Thyroid gland (tissue), 4 donors: ENCODE measurements at regions not wholly inside any gene's neighbourhood (a gene's known extent, or its start where the extent isn't known, plus 50 kb on each side); places are given as distances from the start of the nearest gene placed in this dataset.

Experiments
- DNase-seq, 2 donors: peaks; one replicate each; pipeline ENCODE4 v3.0.0-alpha.2; 2019
- H3K27ac ChIP-seq, 3 donors: fragments of 200-600 bp; sonication (generic); 1 replicate in 2 of 3; 2 replicates in 1 of 3; pipeline ENCODE4 v1.5.1; 2016 to 2019; ENCODE audit warnings: mild to moderate bottlenecking in 1 of 3, moderate library complexity in 1 of 3
- H3K27me3 ChIP-seq: fragments of 200-600 bp; sonication (generic); one replicate; pipeline ENCODE4 v1.5.1; 2019
- H3K36me3 ChIP-seq, 2 donors: fragments of 200-600 bp; sonication (generic); one replicate each; pipeline ENCODE4 v1.5.1; 2016 to 2019
- H3K4me1 ChIP-seq, 2 donors: fragments of 200-600 bp; sonication (generic); one replicate each; pipeline ENCODE4 v1.5.1; 2017 to 2019
- H3K4me3 ChIP-seq, 3 donors: fragments of 200-600 bp; sonication (generic); replicated peaks in 1 of 3; 1 replicate in 2 of 3; 2 replicates in 1 of 3; pipeline ENCODE4 v1.5.1; 2016; ENCODE audit warnings: mild to moderate bottlenecking in 1 of 3
- H3K9me3 ChIP-seq: fragments of 200-600 bp; sonication (generic); one replicate; pipeline ENCODE4 v1.5.1; 2017
- POLR2A ChIP-seq, 2 donors: fragments of 450-650 bp; IDR thresholded peaks; one replicate each; pipeline ENCODE4 v1.6.1; 2017; ENCODE audit warnings: antibody characterized with exemption in 2 of 2, mild to moderate bottlenecking in 2 of 2, moderate library complexity in 1 of 2
- WGBS, 2 donors: methylation state at CpG; one replicate each; pipeline ENCODE4 v1.1.5; 2017; 5-methylcytosine and 5-hydroxymethylcytosine counted together
- intact Hi-C: fragments of 100-400 bp; cut with DNase I; formaldehyde crosslinking; loops from one replicate; pipeline ENCODE4 v1.15.1; 2023
- TF ChIP-seq, protein P1 (sequence below), 6 experiments: fragments of 200-600 bp in 3 of 6; fragments of 450-650 bp in 3 of 6; sonication (generic) in 3 of 6; IDR thresholded peaks; one replicate each; pipeline ENCODE4 v1.5.1; 2016 to 2019; ENCODE audit warnings: antibody characterized with exemption in 6 of 6, mild to moderate bottlenecking in 2 of 6, inconsistent platforms in 1 of 6, moderate library complexity in 1 of 6

DNA sequence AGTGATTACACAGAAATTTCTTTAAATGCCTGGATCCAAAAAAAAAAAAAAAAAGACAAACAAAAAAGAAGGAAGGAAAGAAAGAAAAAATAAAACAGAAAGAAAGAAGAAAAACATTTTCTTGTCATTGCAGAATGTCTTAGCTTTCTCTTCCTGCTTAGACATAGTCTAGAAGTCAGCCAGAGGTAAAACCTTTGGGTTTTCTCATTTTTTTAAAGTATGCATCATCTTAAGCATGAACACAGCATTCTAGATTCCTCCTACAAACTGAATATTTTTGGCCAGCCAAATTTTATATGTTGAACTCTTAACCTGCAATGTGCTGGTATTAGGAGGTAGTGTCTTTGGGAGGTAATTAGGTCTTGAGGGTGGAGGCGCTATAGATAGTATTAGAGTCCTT, 243.9 kb downstream of the TRIB2 start:
- TF ChIP-seq POLR2A (IDR thresholded peaks at IDR 0.05) = no peak
- TF ChIP-seq, protein P1, sequence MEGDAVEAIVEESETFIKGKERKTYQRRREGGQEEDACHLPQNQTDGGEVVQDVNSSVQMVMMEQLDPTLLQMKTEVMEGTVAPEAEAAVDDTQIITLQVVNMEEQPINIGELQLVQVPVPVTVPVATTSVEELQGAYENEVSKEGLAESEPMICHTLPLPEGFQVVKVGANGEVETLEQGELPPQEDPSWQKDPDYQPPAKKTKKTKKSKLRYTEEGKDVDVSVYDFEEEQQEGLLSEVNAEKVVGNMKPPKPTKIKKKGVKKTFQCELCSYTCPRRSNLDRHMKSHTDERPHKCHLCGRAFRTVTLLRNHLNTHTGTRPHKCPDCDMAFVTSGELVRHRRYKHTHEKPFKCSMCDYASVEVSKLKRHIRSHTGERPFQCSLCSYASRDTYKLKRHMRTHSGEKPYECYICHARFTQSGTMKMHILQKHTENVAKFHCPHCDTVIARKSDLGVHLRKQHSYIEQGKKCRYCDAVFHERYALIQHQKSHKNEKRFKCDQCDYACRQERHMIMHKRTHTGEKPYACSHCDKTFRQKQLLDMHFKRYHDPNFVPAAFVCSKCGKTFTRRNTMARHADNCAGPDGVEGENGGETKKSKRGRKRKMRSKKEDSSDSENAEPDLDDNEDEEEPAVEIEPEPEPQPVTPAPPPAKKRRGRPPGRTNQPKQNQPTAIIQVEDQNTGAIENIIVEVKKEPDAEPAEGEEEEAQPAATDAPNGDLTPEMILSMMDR (IDR thresholded peaks at IDR 0.05) = no peak
- Histone ChIP-seq H3K27ac (no peak overlapping the region), H3K27me3 (no peaks in the 10 kb centered on the region), H3K9me3 (no peaks in the 10 kb centered on the region), H3K4me3 (no peak overlapping the region), H3K36me3 (no peaks in the 10 kb centered on the region), H3K4me1 (no peaks in the 10 kb centered on the region)
- intact Hi-C loops = no loop called here
- no peak for DNase-seq
- WGBS, 2 donors = 86 to 89% methylated on average over 1 of the region's 1 CpG

DNA sequence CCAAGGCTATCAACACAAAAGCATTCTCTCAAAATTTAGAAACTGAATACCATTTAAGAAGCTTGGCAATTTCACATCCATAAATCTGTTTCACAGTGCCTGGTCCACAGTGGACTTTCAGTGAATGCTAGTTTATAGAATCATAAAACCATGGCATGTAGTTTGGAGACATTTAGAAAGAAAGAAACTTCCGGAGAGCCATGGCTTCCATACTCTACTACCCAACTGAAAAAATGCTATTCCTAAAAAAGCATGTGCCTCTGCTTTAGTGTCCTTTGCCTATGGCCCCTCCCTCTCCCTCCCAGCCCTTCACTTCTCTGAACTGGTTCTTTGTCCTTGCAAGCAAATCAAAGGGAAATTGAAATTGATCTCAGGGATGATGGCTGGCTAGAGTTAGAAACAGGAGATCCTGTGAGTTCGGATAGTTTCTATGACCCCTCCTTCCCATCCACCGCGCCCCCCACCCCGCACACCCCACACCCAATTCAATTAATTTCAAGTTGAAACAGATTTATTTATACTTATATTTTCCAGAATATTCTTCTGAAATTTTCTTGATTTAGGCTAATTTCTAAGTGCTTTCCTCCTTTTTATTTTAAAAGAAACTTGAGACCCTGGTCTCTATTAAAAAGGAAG, 248.3 kb downstream of the TRIB2 start:
- Histone ChIP-seq H3K4me1 (no peaks in the 10 kb centered on the region), H3K4me3 (no peak overlapping the region), H3K27ac (no peak overlapping the region), H3K9me3 (no peaks in the 10 kb centered on the region), H3K27me3 (no peaks in the 10 kb centered on the region), H3K36me3 (no peaks in the 10 kb centered on the region)
- 83 to 85% methylated on average over 5 of the region's 5 CpGs for WGBS, 2 donors
- intact Hi-C loops = no loop called here
- no peak for DNase-seq
- TF ChIP-seq POLR2A (IDR thresholded peaks at IDR 0.05) = no peak
- TF ChIP-seq, protein P1 (IDR thresholded peaks at IDR 0.05) = no peak

DNA sequence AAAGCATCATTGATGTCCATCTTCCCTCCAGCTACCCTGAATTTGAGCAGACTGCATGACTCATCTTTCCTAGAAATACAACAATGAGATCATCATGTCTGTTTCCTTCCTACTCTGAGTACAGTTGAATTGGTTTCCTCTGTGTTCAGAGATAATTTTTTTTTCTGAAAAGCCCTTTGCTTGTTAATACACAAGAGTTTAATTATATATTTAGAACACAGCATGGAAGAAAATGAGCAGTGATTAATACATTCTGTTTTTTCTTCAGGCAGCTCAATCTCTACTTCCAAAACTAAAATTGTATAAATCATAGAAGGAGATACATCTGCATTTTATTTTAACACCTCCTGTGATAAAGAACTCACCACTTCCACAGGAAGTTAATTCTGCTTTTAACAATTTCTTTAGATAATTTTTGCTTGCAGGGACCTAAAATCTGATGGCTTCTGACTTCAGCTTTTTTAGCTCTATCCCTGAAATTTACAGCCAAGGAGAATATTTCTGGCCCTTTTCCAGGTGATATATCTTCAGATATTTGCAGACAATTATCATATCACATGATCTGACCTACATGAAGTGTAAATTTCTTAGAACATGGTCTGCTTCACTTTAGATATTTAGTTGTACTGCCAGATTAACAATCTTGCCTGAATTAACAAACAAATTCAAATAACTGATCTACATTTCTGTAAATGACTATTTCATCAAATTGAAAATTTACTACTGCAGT, 249.0 kb downstream of the TRIB2 start:
- Histone ChIP-seq H3K4me3 (no peak overlapping the region), H3K36me3 (no peaks in the 10 kb centered on the region), H3K27me3 (no peaks in the 10 kb centered on the region), H3K4me1 (no peaks in the 10 kb centered on the region), H3K27ac (no peak overlapping the region), H3K9me3 (no peaks in the 10 kb centered on the region)
- TF ChIP-seq POLR2A (IDR thresholded peaks at IDR 0.05) = no peak
- TF ChIP-seq, protein P1 (IDR thresholded peaks at IDR 0.05) = no peak
- intact Hi-C loops = no loop called here
- no peak for DNase-seq

GRCh38 chr2:12967804-12968203, 251.1 kb downstream of the TRIB2 start:
- Histone ChIP-seq H3K9me3 (no peaks in the 10 kb centered on the region), H3K4me3 (no peak overlapping the region), H3K36me3 (no peaks in the 10 kb centered on the region), H3K4me1 (no peaks in the 10 kb centered on the region), H3K27me3 (no peaks in the 10 kb centered on the region), H3K27ac (no peak overlapping the region)
- TF ChIP-seq POLR2A (IDR thresholded peaks at IDR 0.05) = no peak
- TF ChIP-seq, protein P1 (IDR thresholded peaks at IDR 0.05) = no peak
- intact Hi-C loops = no loop called here
- no peak for DNase-seq
- WGBS, 2 donors = 73 to 100% methylated on average over 1 of the region's 1 CpG

GRCh38 chr2:12968399-12968798, 251.7 kb downstream of the TRIB2 start:
- H3K27me3 ChIP-seq = no peaks in the 10 kb centered on the region
- no peak overlapping the region for H3K27ac ChIP-seq
- H3K4me3 ChIP-seq = no peak overlapping the region
- TF ChIP-seq, protein P1 (IDR thresholded peaks at IDR 0.05) = no peak
- no peak for TF ChIP-seq POLR2A (IDR thresholded peaks at IDR 0.05)
- intact Hi-C loops = no loop called here
- H3K4me1 ChIP-seq = no peaks in the 10 kb centered on the region
- DNase-seq = no peak
- WGBS, 2 donors = 92 to 94% methylated on average over 3 of the region's 3 CpGs
- no peaks in the 10 kb centered on the region for H3K36me3 ChIP-seq
- H3K9me3 ChIP-seq = no peaks in the 10 kb centered on the region
